Fibroblast of pulmonary artery (primary cell): ENCODE measurements at regions not wholly inside any gene's neighbourhood (a gene's known extent, or its start where the extent isn't known, plus 50 kb on each side); places are given as distances from the start of the nearest gene placed in this dataset.

Source experiments
- DNase-seq: peaks from one replicate; pipeline ENCODE4 v3.0.0-alpha.2; 2010; ENCODE audit warnings: low read depth
- H3K4me3 ChIP-seq: replicated peaks from 2 replicates; pipeline ENCODE4 v1.5.1; 2011; ENCODE audit warnings: low read depth, mild to moderate bottlenecking, control low read depth, low read length, moderate library complexity
- TF ChIP-seq, protein P1 (sequence below): IDR thresholded peaks from 2 replicates; pipeline ENCODE4 v1.5.1; 2011; ENCODE audit warnings: mild to moderate bottlenecking, control low read depth, low read length, inconsistent platforms; ENCODE audit errors: missing control alignments

DNA sequence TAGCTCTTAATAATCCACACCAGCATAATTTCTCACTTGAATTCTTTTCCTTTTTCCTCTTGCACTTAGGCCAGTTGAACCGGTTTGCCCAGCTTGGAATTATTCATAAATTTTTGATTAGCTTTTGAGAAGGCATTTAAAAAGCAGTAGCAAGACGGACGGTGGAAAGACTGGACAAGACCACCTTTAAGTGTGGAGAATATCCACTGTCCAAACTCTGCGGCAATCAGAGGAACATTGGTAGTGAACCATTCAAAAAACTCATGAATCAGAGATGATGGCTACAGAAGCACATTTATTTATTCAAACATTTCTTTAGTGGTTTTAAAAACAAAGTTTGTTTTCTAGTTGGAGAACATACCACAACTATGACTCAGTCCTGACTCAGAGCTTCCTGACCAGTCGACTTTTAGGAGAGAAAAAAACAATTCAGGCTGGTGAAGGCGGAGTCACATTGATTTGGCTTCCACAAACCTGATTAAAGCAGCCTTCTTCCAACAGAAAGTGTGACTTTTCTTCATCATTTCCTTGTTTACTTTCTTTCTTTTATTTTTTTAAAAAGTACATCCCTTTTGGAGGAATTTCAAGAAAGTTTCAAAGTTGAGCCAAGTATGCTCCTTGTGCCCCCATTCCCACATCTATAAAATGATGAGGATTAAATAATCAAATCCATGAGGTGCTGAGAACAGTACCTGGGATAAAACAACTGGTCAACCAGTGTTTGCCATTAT is 128.8 kb downstream of the ADSS2 start:
- DNase-seq = peak; percentile 98
- TF ChIP-seq, protein P1, sequence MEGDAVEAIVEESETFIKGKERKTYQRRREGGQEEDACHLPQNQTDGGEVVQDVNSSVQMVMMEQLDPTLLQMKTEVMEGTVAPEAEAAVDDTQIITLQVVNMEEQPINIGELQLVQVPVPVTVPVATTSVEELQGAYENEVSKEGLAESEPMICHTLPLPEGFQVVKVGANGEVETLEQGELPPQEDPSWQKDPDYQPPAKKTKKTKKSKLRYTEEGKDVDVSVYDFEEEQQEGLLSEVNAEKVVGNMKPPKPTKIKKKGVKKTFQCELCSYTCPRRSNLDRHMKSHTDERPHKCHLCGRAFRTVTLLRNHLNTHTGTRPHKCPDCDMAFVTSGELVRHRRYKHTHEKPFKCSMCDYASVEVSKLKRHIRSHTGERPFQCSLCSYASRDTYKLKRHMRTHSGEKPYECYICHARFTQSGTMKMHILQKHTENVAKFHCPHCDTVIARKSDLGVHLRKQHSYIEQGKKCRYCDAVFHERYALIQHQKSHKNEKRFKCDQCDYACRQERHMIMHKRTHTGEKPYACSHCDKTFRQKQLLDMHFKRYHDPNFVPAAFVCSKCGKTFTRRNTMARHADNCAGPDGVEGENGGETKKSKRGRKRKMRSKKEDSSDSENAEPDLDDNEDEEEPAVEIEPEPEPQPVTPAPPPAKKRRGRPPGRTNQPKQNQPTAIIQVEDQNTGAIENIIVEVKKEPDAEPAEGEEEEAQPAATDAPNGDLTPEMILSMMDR = no peak
- H3K4me3 ChIP-seq = peak overlapping the region; percentile 6

DNA sequence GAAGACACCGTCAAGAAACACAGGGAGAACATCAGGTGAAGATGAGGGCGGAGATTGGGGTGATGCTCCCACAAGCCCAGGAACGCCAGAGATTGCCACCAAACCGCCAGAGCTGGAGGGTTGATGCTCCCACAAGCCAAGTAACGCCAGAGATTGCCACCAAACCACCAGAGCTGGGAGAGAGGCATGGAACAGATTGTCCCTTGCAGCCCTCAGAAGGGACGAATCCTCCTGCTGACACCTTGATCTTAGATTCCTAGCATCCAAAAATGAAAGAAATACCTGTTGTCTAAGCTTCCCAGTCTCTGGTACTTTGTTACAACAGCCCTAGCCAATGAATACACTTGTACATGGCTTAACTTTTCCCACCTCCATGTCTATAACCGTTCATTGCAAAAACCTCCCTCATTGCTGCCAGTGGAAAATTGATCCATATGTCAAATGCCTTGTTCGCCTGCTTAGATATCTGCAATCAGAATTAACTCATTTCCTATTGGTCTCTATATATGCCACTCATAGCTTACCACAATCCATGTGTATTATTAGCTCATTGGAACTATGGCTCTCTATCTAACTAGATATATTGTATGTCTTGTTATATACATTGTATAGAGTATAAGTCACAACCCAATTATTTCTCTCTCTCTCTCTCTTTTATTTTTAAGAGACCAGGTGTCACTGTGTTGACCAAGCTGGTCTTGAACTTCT is 127.4 kb downstream of the ADSS2 start:
- no peak overlapping the region for H3K4me3 ChIP-seq
- DNase-seq = no peak
- TF ChIP-seq, protein P1 = no peak

DNA sequence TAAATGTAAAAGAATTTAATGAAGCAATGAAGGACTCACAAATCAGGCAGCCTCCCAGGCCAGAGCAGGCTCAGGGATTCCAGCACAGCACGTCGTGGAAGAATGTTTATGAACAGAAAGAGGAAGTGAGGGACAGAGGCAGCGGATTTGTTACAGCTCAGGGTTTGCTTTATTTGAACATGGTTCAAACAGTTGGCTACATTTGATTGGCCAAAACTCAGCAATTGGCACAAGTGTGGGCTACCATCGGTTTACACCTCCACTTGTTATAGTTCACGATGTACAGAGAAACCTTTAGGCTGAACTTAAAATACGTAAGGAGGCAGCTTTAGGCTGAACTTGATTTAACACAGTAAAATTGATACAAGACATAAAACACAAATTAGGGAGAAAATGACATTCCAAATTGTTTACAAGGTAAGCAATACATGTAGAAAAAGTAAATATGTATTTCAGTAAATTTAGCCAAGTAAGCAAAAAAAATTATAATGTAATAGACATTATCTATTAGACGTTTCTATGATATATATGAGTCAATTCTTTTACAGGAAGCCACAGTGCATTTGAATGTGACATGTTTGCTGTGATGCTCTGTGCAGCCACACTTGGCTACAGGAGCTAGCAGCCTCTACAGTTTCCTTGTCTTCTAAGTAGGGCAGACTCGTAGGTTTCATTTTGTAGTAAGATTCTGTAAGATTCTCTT is 126.5 kb downstream of the ADSS2 start:
- TF ChIP-seq, protein P1 = no peak
- no peak for DNase-seq
- no peak overlapping the region for H3K4me3 ChIP-seq

DNA sequence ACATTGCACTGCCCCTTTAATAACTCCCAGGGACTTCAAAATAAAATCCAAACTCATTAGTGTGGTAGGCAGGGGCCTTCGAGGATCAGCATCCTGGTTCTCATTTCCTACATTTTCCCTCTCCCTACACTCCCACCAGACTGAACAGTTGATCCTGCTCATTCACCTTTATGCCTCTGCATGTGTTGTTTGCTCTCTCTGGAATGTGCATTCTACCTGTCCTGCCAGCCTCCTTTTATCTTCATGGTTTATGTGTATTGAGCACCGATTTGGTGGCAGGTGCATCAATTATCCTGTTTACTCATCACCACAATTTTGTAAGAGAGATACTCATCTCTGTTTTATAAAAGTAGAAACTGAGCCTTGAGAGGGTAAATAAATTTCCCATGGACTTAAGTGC is 125.0 kb downstream of the ADSS2 start:
- H3K4me3 ChIP-seq = no peak overlapping the region
- no peak for DNase-seq
- TF ChIP-seq, protein P1 = no peak

DNA sequence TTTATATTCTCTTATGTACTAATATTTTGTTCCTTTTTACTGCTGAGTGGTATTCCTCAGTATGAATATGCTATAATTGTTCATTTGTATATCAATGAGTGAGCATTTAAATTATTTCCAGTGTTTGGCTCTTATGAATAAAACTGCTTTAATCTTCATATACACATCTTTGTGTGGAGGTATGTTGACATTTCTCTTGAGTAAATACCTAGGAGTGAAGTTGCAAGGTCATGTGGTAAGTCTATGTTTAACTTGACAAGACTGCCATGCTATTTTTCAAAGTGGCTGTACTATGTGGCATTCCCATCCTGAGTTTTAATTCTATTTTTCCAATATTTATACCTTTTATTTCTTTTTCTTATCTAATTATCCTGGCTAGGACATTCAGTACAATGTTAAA is 124.2 kb downstream of the ADSS2 start:
- TF ChIP-seq, protein P1 = no peak
- DNase-seq = no peak
- no peak overlapping the region for H3K4me3 ChIP-seq

DNA sequence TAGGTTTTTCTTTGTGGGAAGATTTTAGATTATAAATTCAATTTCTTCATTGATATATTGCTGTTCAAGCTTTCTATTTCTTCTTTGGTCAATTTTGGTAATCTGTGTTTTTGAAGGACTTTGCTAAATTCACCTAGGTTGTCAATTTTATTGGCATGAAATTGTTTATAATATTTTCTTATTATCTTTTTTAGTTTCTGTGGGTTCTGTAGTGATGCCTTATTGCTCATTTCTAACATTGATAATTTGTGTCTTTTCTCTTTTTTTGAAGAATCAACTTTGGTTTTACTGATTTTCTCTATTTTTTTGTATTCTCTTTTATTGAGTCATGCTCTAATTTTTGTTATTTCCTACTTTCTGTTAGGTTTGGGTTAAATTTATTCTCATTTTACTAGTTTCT is 123.2 kb downstream of the ADSS2 start:
- TF ChIP-seq, protein P1 = no peak
- H3K4me3 ChIP-seq = no peak overlapping the region
- no peak for DNase-seq
